Nephron progenitor cell (in vitro differentiated cells): ENCODE measurements at regions not wholly inside any gene's neighbourhood (a gene's known extent, or its start where the extent isn't known, plus 50 kb on each side); places are given as distances from the start of the nearest gene placed in this dataset.

Experiments used
- DNase-seq: peaks from one replicate; pipeline ENCODE4 v3.0.0; 2021
- H3K27ac Mint-ChIP-seq: 2 replicates; pipeline ENCODE4 v1.8.0; 2021; ENCODE audit warnings: mild to moderate bottlenecking, moderate library complexity, mixed read lengths
- H3K27me3 Mint-ChIP-seq: 2 replicates; pipeline ENCODE4 v1.8.0; 2021; ENCODE audit warnings: mild to moderate bottlenecking, low read depth, mixed read lengths; ENCODE audit not compliant: poor library complexity
- H3K36me3 Mint-ChIP-seq: 2 replicates; pipeline ENCODE4 v1.8.0; 2021; ENCODE audit warnings: low read depth, mixed read lengths
- H3K4me1 Mint-ChIP-seq: 2 replicates; pipeline ENCODE4 v1.8.0; 2021; ENCODE audit warnings: mixed read lengths
- H3K4me3 Mint-ChIP-seq: 2 replicates; pipeline ENCODE4 v1.8.0; 2021; ENCODE audit warnings: mild to moderate bottlenecking, moderate library complexity, mixed read lengths
- H3K9me3 Mint-ChIP-seq: 2 replicates; pipeline ENCODE4 v1.8.0; 2021; ENCODE audit warnings: mild to moderate bottlenecking, moderate library complexity, mixed read lengths
- TF ChIP-seq, protein P1 (sequence below): fragments of 200-600 bp; sonication (generic); IDR thresholded peaks from 2 replicates; pipeline ENCODE4 v1.5.0; 2021; ENCODE audit warnings: antibody characterized with exemption

DNA sequence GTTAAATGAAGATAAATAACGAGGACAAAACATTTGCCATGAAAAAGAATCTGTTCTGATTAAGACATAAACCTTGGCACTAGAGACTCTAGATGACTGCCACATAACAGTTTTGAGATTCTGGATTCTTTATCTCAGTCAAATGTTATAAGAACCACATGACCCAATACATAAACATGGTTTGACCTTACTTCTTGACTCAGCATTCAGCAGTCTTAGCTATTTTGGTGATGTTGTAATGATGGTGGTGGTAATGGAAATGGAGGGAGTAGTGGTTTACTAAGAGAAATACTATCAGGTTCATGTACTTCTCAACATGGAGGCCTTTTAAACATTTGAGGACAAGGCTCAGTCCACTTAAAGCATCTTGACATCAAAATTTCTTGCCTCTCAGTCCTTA, 925.4 kb downstream of the CDH11 start:
- Mint-ChIP-seq H3K36me3 (no peaks in the 10 kb centered on the region), H3K4me3 (no peak overlapping the region), H3K27ac (no peak overlapping the region), H3K4me1 (no peaks in the 10 kb centered on the region), H3K27me3 (no peaks in the 10 kb centered on the region), H3K9me3 (no peaks in the 10 kb centered on the region)
- DNase-seq: no peak
- TF ChIP-seq, protein P1, sequence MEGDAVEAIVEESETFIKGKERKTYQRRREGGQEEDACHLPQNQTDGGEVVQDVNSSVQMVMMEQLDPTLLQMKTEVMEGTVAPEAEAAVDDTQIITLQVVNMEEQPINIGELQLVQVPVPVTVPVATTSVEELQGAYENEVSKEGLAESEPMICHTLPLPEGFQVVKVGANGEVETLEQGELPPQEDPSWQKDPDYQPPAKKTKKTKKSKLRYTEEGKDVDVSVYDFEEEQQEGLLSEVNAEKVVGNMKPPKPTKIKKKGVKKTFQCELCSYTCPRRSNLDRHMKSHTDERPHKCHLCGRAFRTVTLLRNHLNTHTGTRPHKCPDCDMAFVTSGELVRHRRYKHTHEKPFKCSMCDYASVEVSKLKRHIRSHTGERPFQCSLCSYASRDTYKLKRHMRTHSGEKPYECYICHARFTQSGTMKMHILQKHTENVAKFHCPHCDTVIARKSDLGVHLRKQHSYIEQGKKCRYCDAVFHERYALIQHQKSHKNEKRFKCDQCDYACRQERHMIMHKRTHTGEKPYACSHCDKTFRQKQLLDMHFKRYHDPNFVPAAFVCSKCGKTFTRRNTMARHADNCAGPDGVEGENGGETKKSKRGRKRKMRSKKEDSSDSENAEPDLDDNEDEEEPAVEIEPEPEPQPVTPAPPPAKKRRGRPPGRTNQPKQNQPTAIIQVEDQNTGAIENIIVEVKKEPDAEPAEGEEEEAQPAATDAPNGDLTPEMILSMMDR: no peak

DNA sequence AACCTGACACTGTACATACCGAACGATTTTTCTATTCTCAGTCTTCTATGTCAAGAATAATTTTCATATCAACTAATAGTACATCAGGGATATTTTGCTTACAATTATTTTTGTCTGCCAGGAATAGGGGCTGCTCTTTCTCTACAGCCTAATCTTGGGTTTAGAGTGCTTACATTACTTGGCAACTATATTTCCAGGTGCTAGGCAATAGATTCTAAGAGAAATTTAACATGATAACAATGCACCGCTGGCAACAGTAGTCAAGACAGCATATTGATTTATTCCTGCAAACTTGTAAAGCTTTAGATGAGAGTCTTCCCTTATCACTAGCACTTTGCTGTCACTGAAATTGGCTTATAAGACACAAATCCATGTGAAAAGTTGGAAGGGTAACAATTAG, 935.9 kb downstream of the CDH11 start:
- Mint-ChIP-seq H3K27me3 (no peaks in the 10 kb centered on the region), H3K4me3 (no peak overlapping the region), H3K27ac (no peak overlapping the region), H3K36me3 (no peaks in the 10 kb centered on the region), H3K4me1 (no peaks in the 10 kb centered on the region), H3K9me3 (no peaks in the 10 kb centered on the region)
- TF ChIP-seq, protein P1: no peak
- no peak for DNase-seq

DNA sequence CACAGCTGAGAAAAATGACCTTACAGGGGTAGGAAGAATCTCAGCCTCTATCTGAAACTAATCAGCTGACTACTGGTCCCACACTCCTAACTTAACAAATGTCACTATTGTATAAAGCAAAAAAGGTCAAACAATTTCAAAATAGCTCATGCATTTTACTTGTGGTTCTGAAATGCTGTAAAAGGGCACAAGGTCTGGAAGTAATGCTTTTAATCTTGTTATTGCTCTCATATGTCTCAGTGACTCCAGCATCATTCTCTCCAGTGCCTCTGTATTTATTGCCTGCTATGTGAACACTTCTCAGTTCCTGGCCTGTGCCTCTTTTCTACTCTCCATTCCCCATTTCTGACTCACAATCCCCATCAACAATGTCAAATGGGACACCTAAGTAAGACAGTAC, 937.7 kb downstream of the CDH11 start:
- no peak overlapping the region for H3K4me3 Mint-ChIP-seq
- H3K27ac Mint-ChIP-seq: peak overlapping the region; percentile 8
- peaks cover 3% of the 10 kb centered on the region for H3K27me3 Mint-ChIP-seq
- no peaks in the 10 kb centered on the region for H3K4me1 Mint-ChIP-seq
- peaks cover 10% of the 10 kb centered on the region for H3K9me3 Mint-ChIP-seq
- no peak for DNase-seq
- TF ChIP-seq, protein P1: no peak
- peaks cover 2% of the 10 kb centered on the region for H3K36me3 Mint-ChIP-seq

DNA sequence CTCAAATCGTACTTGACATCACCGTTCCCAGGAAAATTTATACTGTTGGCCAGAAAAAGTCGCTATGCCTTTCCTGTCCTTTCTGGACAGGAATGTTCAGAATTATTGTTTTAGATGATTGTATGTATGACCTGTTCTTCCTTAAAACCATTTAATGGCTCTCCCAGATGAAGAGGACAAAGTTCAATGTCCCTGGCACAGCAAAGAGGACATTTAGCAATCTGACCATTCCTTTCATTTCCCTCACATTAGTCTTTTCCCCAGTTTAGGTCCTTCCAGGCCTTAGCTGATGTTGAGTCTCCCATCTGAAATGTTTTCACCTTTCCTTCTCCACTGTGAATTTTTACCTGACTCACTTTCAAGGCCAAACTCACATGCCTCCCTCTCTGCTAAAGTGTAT, 938.9 kb downstream of the CDH11 start:
- DNase-seq: no peak
- TF ChIP-seq, protein P1: no peak
- Mint-ChIP-seq H3K9me3 (peaks cover 20% of the 10 kb centered on the region), H3K4me1 (no peaks in the 10 kb centered on the region), H3K4me3 (no peak overlapping the region), H3K27ac (no peak overlapping the region), H3K27me3 (peaks cover 3% of the 10 kb centered on the region), H3K36me3 (peaks cover 5% of the 10 kb centered on the region)

DNA sequence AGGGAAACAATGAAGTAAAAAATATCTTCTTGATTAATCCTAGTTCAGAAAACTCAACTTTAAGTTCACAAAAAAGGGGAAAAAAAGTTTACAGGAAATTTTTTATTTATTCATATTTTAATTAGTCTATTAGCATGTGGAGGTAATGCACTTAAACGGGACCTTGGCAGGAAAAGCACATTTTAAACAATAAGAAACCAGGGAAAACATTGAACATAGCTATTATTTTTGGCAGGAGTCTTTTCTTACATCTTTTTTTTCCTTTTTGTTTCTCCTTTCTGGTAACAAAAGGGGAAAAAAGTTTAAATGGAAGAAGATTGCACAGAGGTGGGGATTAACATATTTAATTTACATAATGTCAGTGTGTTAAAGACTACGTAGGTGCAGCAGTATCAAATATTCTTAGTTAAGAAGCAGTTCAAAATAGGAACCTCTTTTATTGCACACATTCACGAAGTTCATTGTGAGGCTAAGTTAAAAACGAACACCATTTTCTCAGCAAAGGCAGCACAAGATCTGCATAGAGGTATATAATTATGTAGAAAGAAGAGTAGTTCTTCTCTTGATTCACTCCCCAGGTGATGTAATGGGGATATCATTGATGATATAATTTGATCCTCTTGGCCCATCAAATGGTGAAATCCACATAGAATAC, 940.5 kb downstream of the CDH11 start:
- TF ChIP-seq, protein P1: no peak
- no peaks in the 10 kb centered on the region for H3K4me1 Mint-ChIP-seq
- H3K9me3 Mint-ChIP-seq: peaks cover 34% of the 10 kb centered on the region
- peaks cover 7% of the 10 kb centered on the region for H3K27me3 Mint-ChIP-seq
- no peak overlapping the region for H3K27ac Mint-ChIP-seq
- peaks cover 12% of the 10 kb centered on the region for H3K36me3 Mint-ChIP-seq
- H3K4me3 Mint-ChIP-seq: no peak overlapping the region
- DNase-seq: no peak

DNA sequence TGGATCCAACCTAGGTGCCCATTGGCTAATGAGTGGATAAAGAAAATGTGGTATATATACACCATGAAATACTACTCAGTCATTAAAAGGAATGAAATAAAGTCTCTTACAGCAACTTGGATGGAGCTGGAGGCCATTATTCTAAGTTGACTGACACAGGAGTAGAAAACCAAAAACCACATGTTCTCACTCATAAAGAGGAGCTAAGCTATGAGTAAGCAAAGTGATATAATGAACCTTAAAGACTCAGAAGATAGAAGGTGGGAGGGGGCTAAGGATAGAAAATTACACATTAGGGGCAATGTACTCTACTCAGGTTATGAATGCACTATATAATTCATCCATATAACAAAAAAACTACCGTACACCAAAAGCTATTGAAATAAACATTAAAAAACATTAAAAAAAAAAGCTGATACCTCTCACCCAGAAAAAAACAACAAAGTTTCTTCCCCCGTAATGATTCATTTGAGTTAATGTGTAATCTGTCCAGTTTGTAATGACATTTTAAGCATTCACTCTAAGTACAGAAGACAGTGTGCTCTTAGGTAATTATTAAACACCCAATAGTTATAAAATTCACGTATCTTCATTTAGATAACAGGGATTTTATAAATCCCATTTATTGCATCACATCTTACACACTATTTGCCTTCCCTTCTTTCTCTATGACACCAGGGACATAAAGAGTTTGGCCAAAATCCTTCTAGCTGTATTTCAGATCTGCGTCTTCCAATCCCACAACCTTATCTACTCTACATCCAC, 941.5 kb downstream of the CDH11 start:
- TF ChIP-seq, protein P1: no peak
- peaks cover 7% of the 10 kb centered on the region for H3K27me3 Mint-ChIP-seq
- no peak overlapping the region for H3K27ac Mint-ChIP-seq
- no peaks in the 10 kb centered on the region for H3K4me1 Mint-ChIP-seq
- DNase-seq: no peak
- H3K4me3 Mint-ChIP-seq: no peak overlapping the region
- peaks cover 34% of the 10 kb centered on the region for H3K9me3 Mint-ChIP-seq
- H3K36me3 Mint-ChIP-seq: peaks cover 12% of the 10 kb centered on the region
